ENCODE measurements at regions not wholly inside any gene's neighbourhood (a gene's known extent, or its start where the extent isn't known, plus 50 kb on each side); places are given as distances from the start of the nearest gene placed in this dataset.

GRCh38 chr2:217535957-217536708 is 466.7 kb downstream of the TNS1 start:
- H3K79me2 ChIP-seq (ENCODE audit: control insufficient read depth, low read length) = no peaks in the 10 kb centered on the region
- no peak overlapping the region for H3K27ac ChIP-seq (ENCODE audit: low read depth, low read length)
- H3F3A ChIP-seq (ENCODE audit: control insufficient read depth, insufficient read depth) = no peaks in the 10 kb centered on the region
- no peaks in the 10 kb centered on the region for H3K9me2 ChIP-seq (replicated peaks; ENCODE audit: control insufficient read depth, low read length)
- TF ChIP-seq CTCF (IDR thresholded peaks at IDR 0.05; ENCODE audit: low read depth, low read length, poor library complexity, severe bottlenecking) = no peak
- TF ChIP-seq EZH2phosphoT487 (IDR thresholded peaks at IDR 0.05; ENCODE audit: borderline replicate concordance, low read length) = no peak
- no peak overlapping the region for H3K4me3 ChIP-seq (ENCODE audit: low read length)
- H4K20me1 ChIP-seq (ENCODE audit: control insufficient read depth, insufficient read depth, low read depth, low read length) = no peaks in the 10 kb centered on the region
- H3K36me3 ChIP-seq (ENCODE audit: control insufficient read depth, low read length) = no peaks in the 10 kb centered on the region
- H3K9me3 ChIP-seq (ENCODE audit: control insufficient read depth, insufficient read depth, low read length) = no peaks in the 10 kb centered on the region
- peaks cover 3% of the 10 kb centered on the region; the same call in 1 of the 2 replicates for H3K27me3 ChIP-seq (ENCODE audit: control insufficient read depth, low read length)
- no peak overlapping the region for H3K4me2 ChIP-seq (ENCODE audit: low read length)
- no peaks in the 10 kb centered on the region for H3K4me1 ChIP-seq (ENCODE audit: control insufficient read depth, low read length)

GRCh38 chr2:217530392-217531090 is 472.3 kb downstream of the TNS1 start:
- no peaks in the 10 kb centered on the region for H3K36me3 ChIP-seq (ENCODE audit: control insufficient read depth, low read length)
- H3K9me2 ChIP-seq (replicated peaks; ENCODE audit: control insufficient read depth, low read length) = no peaks in the 10 kb centered on the region
- H3F3A ChIP-seq (ENCODE audit: control insufficient read depth, insufficient read depth) = no peaks in the 10 kb centered on the region
- H3K9me3 ChIP-seq (ENCODE audit: control insufficient read depth, insufficient read depth, low read length) = no peaks in the 10 kb centered on the region
- H3K27ac ChIP-seq (ENCODE audit: low read depth, low read length) = no peak overlapping the region
- H4K20me1 ChIP-seq (ENCODE audit: control insufficient read depth, insufficient read depth, low read depth, low read length) = no peaks in the 10 kb centered on the region
- TF ChIP-seq EZH2phosphoT487 (IDR thresholded peaks at IDR 0.05; ENCODE audit: borderline replicate concordance, low read length) = no peak
- no peak for TF ChIP-seq CTCF (IDR thresholded peaks at IDR 0.05; ENCODE audit: low read depth, low read length, poor library complexity, severe bottlenecking)
- H3K4me2 ChIP-seq (ENCODE audit: low read length) = no peak overlapping the region
- H3K4me3 ChIP-seq (ENCODE audit: low read length) = no peak overlapping the region
- H3K79me2 ChIP-seq (ENCODE audit: control insufficient read depth, low read length) = no peaks in the 10 kb centered on the region
- peaks cover 3% of the 10 kb centered on the region; the same call in 1 of the 2 replicates for H3K27me3 ChIP-seq (ENCODE audit: control insufficient read depth, low read length)
- H3K4me1 ChIP-seq (ENCODE audit: control insufficient read depth, low read length) = no peaks in the 10 kb centered on the region

GRCh38 chr2:217529271-217529670 is 473.5 kb downstream of the TNS1 start:
- peaks cover 3% of the 10 kb centered on the region; the same call in 1 of the 2 replicates for H3K27me3 ChIP-seq (ENCODE audit: control insufficient read depth, low read length)
- H3K4me1 ChIP-seq (ENCODE audit: control insufficient read depth, low read length) = no peaks in the 10 kb centered on the region
- no peak overlapping the region for H3K4me2 ChIP-seq (ENCODE audit: low read length)
- H3K9me2 ChIP-seq (replicated peaks; ENCODE audit: control insufficient read depth, low read length) = no peaks in the 10 kb centered on the region
- H3K4me3 ChIP-seq (ENCODE audit: low read length) = no peak overlapping the region
- no peaks in the 10 kb centered on the region for H3K9me3 ChIP-seq (ENCODE audit: control insufficient read depth, insufficient read depth, low read length)
- H4K20me1 ChIP-seq (ENCODE audit: control insufficient read depth, insufficient read depth, low read depth, low read length) = no peaks in the 10 kb centered on the region
- no peaks in the 10 kb centered on the region for H3F3A ChIP-seq (ENCODE audit: control insufficient read depth, insufficient read depth)
- no peak overlapping the region for H3K27ac ChIP-seq (ENCODE audit: low read depth, low read length)
- H3K79me2 ChIP-seq (ENCODE audit: control insufficient read depth, low read length) = no peaks in the 10 kb centered on the region
- no peaks in the 10 kb centered on the region for H3K36me3 ChIP-seq (ENCODE audit: control insufficient read depth, low read length)
- no peak for TF ChIP-seq CTCF (IDR thresholded peaks at IDR 0.05; ENCODE audit: low read depth, low read length, poor library complexity, severe bottlenecking)
- no peak for TF ChIP-seq EZH2phosphoT487 (IDR thresholded peaks at IDR 0.05; ENCODE audit: borderline replicate concordance, low read length)

Data from DOHH2 (cell line).